HCT116 (cell line): ENCODE measurements at regions not wholly inside any gene's neighbourhood (a gene's known extent, or its start where the extent isn't known, plus 50 kb on each side); places are given as distances from the start of the nearest gene placed in this dataset.

Experiments used
- ATAC-seq: fragments of 200-7000 bp; cut with Tn5 transposase; 2 replicates; pipeline ENCODE4 v1.9.1; 2020; ENCODE audit warnings: mild to moderate bottlenecking, moderate library complexity
- BruUV-seq: library from RNA; stranded (reverse); fragments of 400-500 nt; replicated peaks from 2 replicates; lab custom pipeline; 2021; lab: Mats Ljungman, UMichigan
- CTCF ChIA-PET: fragments of 300-600 bp; sonication (Branson Sonifier 250); formaldehyde crosslinking; loops from one replicate; lab custom pipeline; 2021; ENCODE audit warnings: antibody characterized with exemption; lab: Charles Lee
- POLR2A ChIA-PET: fragments of 300-600, 350-600 bp; sonication (Branson Sonifier 250); formaldehyde crosslinking; loops from one replicate; lab custom pipeline; 2021; ENCODE audit warnings: antibody characterized with exemption; lab: Charles Lee
- RAD21 ChIA-PET, 2 experiments: fragments of 300-600 bp; sonication (Branson Sonifier 250); formaldehyde crosslinking; loops; one replicate each; lab custom pipeline; 2023; ENCODE audit warnings: low total read pairs in 2 of 2; ENCODE audit not compliant: uncharacterized antibody in 2 of 2, unreplicated experiment in 2 of 2, low non-redundant PET in 1 of 2; lab: Charles Lee
- DNase-seq: peaks from one replicate; pipeline ENCODE4 v3.0.0-alpha.2; 2010; ENCODE audit warnings: low read depth, low spot score
- H2AFZ ChIP-seq: fragments of 200-600 bp; shearing (Covaris generic), sonication (generic); 2 replicates; pipeline ENCODE4 v1.6.1; 2017; ENCODE audit warnings: low read depth, mixed run types, mixed read lengths, antibody characterized with exemption, low read length; ENCODE audit not compliant: poor library complexity, severe bottlenecking
- H3K27ac ChIP-seq: 2 replicates; pipeline ENCODE4 v1.5.1; 2012; ENCODE audit warnings: low read depth, low read length
- H3K27me3 ChIP-seq: fragments of 200-600 bp; sonication (generic); 2 replicates; pipeline ENCODE4 v1.6.1; 2016; ENCODE audit warnings: mixed run types, low read length, mixed read lengths; ENCODE audit not compliant: insufficient read depth
- H3K36me3 ChIP-seq, 2 experiments: fragments of 200-500 bp in 1 of 2; fragments of 200-600 bp in 1 of 2; sonication (Bioruptor generic) in 1 of 2; sonication (generic) in 1 of 2; 2 replicates each; pipeline versions ENCODE4 v1.5.1 to v1.6.1; 2014 to 2016; ENCODE audit warnings: low read length in 2 of 2, inconsistent platforms in 1 of 2, mixed read lengths in 1 of 2, mixed run types in 1 of 2; ENCODE audit not compliant: insufficient read depth in 2 of 2, control insufficient read depth in 1 of 2
- H3K4me1 ChIP-seq, 2 experiments: fragments of 200-600 bp in 1 of 2; sonication (generic) in 1 of 2; 2 replicates each; pipeline versions ENCODE4 v1.5.1 to v1.6.1; 2012 to 2017; ENCODE audit warnings: low read length in 2 of 2, inconsistent platforms in 1 of 2, mild to moderate bottlenecking in 1 of 2, mixed read lengths in 1 of 2, mixed run types in 1 of 2, moderate library complexity in 1 of 2; ENCODE audit not compliant: insufficient read depth in 2 of 2, control insufficient read depth in 1 of 2
- H3K4me2 ChIP-seq: fragments of 200-600 bp; sonication (generic); 2 replicates; pipeline ENCODE4 v1.6.1; 2017; ENCODE audit warnings: mixed run types, low read length, mixed read lengths
- H3K4me3 ChIP-seq, 2 experiments: fragments of 200-600 bp in 1 of 2; sonication (generic) in 1 of 2; replicated peaks in 1 of 2; 2 replicates each; pipeline ENCODE4 v1.5.1; 2011 to 2016; ENCODE audit warnings: low read length in 2 of 2, control low read depth in 1 of 2, low read depth in 1 of 2, mild to moderate bottlenecking in 1 of 2, mixed read lengths in 1 of 2, mixed run types in 1 of 2
- H3K79me2 ChIP-seq: fragments of 200-600 bp; sonication (generic); 2 replicates; pipeline ENCODE4 v1.6.1; 2017; ENCODE audit warnings: mild to moderate bottlenecking, mixed run types, low read length, moderate library complexity, mixed read lengths; ENCODE audit not compliant: insufficient read depth
- H3K9ac ChIP-seq: fragments of 200-600 bp; sonication (generic); 2 replicates; pipeline ENCODE4 v1.6.1; 2016; ENCODE audit warnings: low read length, mixed read lengths
- H3K9me2 ChIP-seq: fragments of 200-600 bp; sonication (generic), shearing (Covaris generic); 2 replicates; pipeline ENCODE4 v1.6.1; 2017; ENCODE audit warnings: mixed run types, mild to moderate bottlenecking, moderate library complexity; ENCODE audit not compliant: insufficient read depth
- H3K9me3 ChIP-seq, 2 experiments: fragments of 200-500 bp in 1 of 2; fragments of 200-600 bp in 1 of 2; sonication (Bioruptor generic) in 1 of 2; sonication (generic) in 1 of 2; 2 replicates each; pipeline ENCODE4 v1.6.1; 2014 to 2017; ENCODE audit warnings: low read length in 2 of 2, mixed read lengths in 2 of 2, inconsistent platforms in 1 of 2, low read depth in 1 of 2, mild to moderate bottlenecking in 1 of 2, mixed run types in 1 of 2, moderate library complexity in 1 of 2; ENCODE audit not compliant: control insufficient read depth in 1 of 2, insufficient read depth in 1 of 2
- H4K20me1 ChIP-seq: fragments of 200-600 bp; sonication (generic), shearing (Covaris generic); 2 replicates; pipeline ENCODE4 v1.6.1; 2017; ENCODE audit warnings: mixed run types, mild to moderate bottlenecking, moderate library complexity; ENCODE audit not compliant: insufficient read depth
- CEBPB ChIP-seq: IDR thresholded peaks from 2 replicates; pipeline ENCODE4 v1.6.1; 2012; ENCODE audit warnings: low read depth
- EGR1 ChIP-seq: IDR thresholded peaks from 2 replicates; pipeline ENCODE4 v1.6.1; 2012; ENCODE audit warnings: low read depth
- ELF1 ChIP-seq: IDR thresholded peaks from 2 replicates; pipeline ENCODE4 v1.6.1; 2012; ENCODE audit warnings: low read depth, borderline replicate concordance
- EZH2 ChIP-seq: fragments of 200-600 bp; sonication (generic); IDR thresholded peaks from 2 replicates; pipeline ENCODE4 v1.6.1; 2017; ENCODE audit warnings: antibody characterized with exemption, mixed run types
- FOSL1 ChIP-seq: IDR thresholded peaks from 2 replicates; pipeline ENCODE4 v1.6.1; 2012; ENCODE audit warnings: low read depth
- JUND ChIP-seq: IDR thresholded peaks from 2 replicates; pipeline ENCODE4 v1.6.1; 2012
- POLR2A ChIP-seq: IDR thresholded peaks from 2 replicates; pipeline ENCODE4 v1.7.0; 2011; ENCODE audit warnings: borderline replicate concordance; ENCODE audit not compliant: insufficient read depth, insufficient read length; ENCODE audit errors: extremely low read depth
- POLR2AphosphoS5 ChIP-seq: IDR thresholded peaks from 2 replicates; pipeline ENCODE4 v1.6.1; 2011; ENCODE audit warnings: mild to moderate bottlenecking, low read depth, low read length, moderate library complexity
- RAD21 ChIP-seq: IDR thresholded peaks from 2 replicates; pipeline ENCODE4 v1.6.1; 2012; ENCODE audit warnings: low read depth, mild to moderate bottlenecking
- SIN3A ChIP-seq: IDR thresholded peaks from 2 replicates; pipeline ENCODE4 v1.6.1; 2012; ENCODE audit warnings: low read depth
- SP1 ChIP-seq: IDR thresholded peaks from 2 replicates; pipeline ENCODE4 v1.6.1; 2012; ENCODE audit warnings: low read depth
- SRF ChIP-seq: IDR thresholded peaks from 2 replicates; pipeline ENCODE4 v1.6.1; 2012; ENCODE audit warnings: low read depth
- TCF7L2 ChIP-seq: IDR thresholded peaks from 2 replicates; pipeline ENCODE4 v1.7.0; 2011; ENCODE audit warnings: borderline replicate concordance, inconsistent platforms; ENCODE audit not compliant: insufficient read depth, insufficient read length; ENCODE audit errors: extremely low read depth
- YY1 ChIP-seq: IDR thresholded peaks from 2 replicates; pipeline ENCODE4 v1.6.1; 2011; ENCODE audit warnings: low read length, low read depth, moderate library complexity, mild to moderate bottlenecking; ENCODE audit not compliant: insufficient replicate concordance; ENCODE audit errors: extremely low read depth
- ZNF274 ChIP-seq: fragments of 200-500 bp; sonication (Bioruptor generic); IDR thresholded peaks from 2 replicates; pipeline ENCODE4 v1.6.1; 2014; ENCODE audit warnings: mild to moderate bottlenecking, low read depth, low read length, inconsistent platforms
- intact Hi-C: fragments of 100-400 bp; cut with micrococcal nuclease; formaldehyde crosslinking; loops from 2 replicates; pipeline ENCODE4 v1.10.0; 2022
- TF ChIP-seq, protein P1 (sequence below): IDR thresholded peaks from 2 replicates; pipeline ENCODE4 v1.6.1; 2012
- TF ChIP-seq, protein P2 (sequence below), 3 experiments: fragments of 200-600 bp in 1 of 3; sonication (generic) in 1 of 3; IDR thresholded peaks in 2 of 3; conservative IDR thresholded peaks in 1 of 3; 2 replicates each; pipeline ENCODE4 v1.5.1; 2012 to 2017; ENCODE audit warnings: low read depth in 2 of 3, low read length in 2 of 3, antibody characterized with exemption in 1 of 3, borderline replicate concordance in 1 of 3, control low read depth in 1 of 3, mild to moderate bottlenecking in 1 of 3, mixed read lengths in 1 of 3, mixed run types in 1 of 3, moderate library complexity in 1 of 3; ENCODE audit not compliant: insufficient read depth in 1 of 3

DNA sequence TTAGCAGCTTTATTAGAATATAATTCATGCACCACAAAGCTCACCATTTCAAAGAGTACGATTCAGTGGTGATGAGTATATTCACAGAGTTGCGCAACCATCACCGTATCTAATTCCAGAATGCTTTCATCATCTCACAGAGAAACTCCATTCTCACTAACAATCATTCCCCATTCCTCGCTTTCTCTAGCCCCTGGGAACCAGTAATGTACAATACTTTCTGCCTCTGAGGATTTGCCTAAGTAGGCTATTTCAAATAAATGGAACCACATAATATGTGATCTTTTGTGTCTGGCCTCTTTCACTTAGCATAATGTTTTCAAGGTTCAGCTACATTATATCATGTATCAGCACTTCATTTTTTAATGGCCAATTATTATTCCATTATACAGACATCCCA, 145.1 kb upstream of the ADAMTS16 start:
- Histone ChIP-seq H3K9ac (no peak overlapping the region), H4K20me1 (no peaks in the 10 kb centered on the region; the same call in 1 of the 2 replicates), H3K27me3 (no peaks in the 10 kb centered on the region; the same call in 1 of the 2 replicates), H3K9me3 (no peaks in the 10 kb centered on the region), H3K27ac (no peak overlapping the region), H3K4me1 (no peaks in the 10 kb centered on the region), H3K79me2 (no peaks in the 10 kb centered on the region), H3K9me2 (no peaks in the 10 kb centered on the region)
- DNase-seq = no peak
- ATAC-seq = no peak
- CTCF ChIA-PET = no interaction called here
- TF ChIP-seq SRF (no peak), POLR2A (no peak), FOSL1 (no peak), ZNF274 (no peak), POLR2AphosphoS5 (no peak), SP1 (no peak), RAD21 (no peak), CEBPB (no peak), YY1 (no peak), EGR1 (no peak), SIN3A (no peak), TCF7L2 (no peak), JUND (no peak), EZH2 (no peak), ELF1 (no peak)
- TF ChIP-seq, protein P1, sequence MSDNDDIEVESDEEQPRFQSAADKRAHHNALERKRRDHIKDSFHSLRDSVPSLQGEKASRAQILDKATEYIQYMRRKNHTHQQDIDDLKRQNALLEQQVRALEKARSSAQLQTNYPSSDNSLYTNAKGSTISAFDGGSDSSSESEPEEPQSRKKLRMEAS = no peak
- TF ChIP-seq, protein P2, sequence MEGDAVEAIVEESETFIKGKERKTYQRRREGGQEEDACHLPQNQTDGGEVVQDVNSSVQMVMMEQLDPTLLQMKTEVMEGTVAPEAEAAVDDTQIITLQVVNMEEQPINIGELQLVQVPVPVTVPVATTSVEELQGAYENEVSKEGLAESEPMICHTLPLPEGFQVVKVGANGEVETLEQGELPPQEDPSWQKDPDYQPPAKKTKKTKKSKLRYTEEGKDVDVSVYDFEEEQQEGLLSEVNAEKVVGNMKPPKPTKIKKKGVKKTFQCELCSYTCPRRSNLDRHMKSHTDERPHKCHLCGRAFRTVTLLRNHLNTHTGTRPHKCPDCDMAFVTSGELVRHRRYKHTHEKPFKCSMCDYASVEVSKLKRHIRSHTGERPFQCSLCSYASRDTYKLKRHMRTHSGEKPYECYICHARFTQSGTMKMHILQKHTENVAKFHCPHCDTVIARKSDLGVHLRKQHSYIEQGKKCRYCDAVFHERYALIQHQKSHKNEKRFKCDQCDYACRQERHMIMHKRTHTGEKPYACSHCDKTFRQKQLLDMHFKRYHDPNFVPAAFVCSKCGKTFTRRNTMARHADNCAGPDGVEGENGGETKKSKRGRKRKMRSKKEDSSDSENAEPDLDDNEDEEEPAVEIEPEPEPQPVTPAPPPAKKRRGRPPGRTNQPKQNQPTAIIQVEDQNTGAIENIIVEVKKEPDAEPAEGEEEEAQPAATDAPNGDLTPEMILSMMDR (IDR thresholded peaks at IDR 0.05 in 2 of 3, conservative IDR thresholded peaks at IDR 0.05 in 1 of 3; ENCODE audit: borderline replicate concordance in 1 of 3, insufficient read depth in 1 of 3, low read depth in 2 of 3, low read length in 2 of 3) = no peak
- TF ChIP-seq, all 23 proteins: peak for 0
- BruUV-seq = no TSS peak
- Histone ChIP-seq H2AFZ (no peak overlapping the region), H3K36me3 (no peaks in the 10 kb centered on the region), H3K4me2 (no peak overlapping the region), H3K4me3 (no peak overlapping the region)
- ChIA-PET RAD21 (no interaction called here), POLR2A (no interaction called here)
- intact Hi-C loops = no loop called here
